ENCODE measurements at regions not wholly inside any gene's neighbourhood (a gene's known extent, or its start where the extent isn't known, plus 50 kb on each side); places are given as distances from the start of the nearest gene placed in this dataset.
"Not testable (repeated sequence)": the region's sequence is repeated elsewhere in the genome, so short reads cannot be mapped to it uniquely, and the experiment has no call there.

DNA sequence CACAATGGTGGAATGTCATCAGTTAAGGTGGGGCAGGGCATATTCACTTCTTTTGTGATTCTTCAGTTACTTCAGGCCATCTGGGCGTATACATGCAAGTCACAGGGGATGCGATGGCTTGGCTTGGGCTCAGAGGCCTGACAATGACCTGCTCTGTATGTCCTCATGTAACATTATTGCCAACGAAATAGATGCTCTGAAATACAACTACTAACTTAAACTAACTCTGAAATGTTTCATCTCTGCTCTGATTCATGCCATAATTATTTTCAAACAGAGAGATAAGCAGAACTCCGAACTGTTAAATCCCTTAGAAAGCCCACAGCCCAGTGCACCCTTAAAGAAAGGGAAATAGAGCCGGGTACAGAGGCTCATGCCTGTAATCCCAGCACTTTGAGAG lies 832.7 kb upstream of the PRKX start:
- not testable (repeated sequence) for DNase-seq

DNA sequence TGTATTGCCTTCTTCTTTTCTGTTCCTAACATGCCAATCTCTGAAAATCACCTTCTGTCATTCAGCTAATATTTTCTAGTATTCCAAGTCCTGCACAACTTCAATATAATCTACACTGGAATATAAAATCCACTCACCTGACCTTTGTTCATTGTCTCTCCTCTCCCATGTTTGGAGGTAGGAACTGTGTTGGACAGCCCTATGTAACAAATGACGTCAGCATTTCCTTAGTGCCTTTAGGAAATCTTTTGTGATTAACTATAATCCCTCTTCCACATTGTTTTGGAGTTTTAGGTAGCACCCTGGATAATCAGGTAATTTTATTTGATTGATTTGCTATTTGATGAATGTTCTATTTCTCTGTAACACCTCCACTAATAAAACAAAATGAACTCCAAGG lies 814.8 kb upstream of the PRKX start:
- DNase-seq: no peak

DNA sequence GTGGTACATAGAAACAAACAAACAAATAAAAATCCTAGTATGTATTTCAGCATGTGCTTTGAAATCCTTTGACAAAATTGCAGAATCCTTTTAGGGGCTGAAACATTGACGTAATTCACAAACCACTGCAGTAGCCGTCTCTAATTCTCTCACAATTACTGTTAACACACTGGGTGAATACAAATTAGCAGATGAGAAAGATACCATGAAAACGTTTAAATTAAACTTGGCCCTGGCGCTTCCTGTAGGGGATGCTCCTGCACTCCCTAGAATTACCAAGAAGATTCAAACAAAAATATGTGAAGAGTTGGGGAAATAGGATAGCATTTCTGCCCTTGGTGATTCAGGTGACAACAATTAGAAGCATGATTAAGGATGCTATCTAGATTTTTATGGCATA lies 772.5 kb upstream of the PRKX start:
- DNase-seq: no peak

DNA sequence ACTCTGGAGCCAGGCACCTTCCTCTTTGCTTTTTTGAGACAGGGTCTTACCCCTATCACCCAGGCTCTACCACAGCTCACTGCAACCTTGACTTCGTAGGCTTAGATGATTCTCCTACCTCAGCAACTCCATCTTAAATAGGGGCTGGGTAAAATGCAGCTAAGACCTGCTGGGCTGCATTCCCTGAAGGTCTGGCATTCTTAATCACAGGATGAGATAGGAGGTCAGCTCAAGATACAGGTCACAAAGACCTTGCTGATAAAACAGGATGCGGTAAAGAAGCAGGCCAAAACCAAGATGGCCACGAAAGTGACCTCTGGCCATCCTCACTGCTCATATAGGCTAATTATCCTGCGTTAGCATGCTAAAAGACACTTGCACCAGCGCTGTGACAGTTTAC lies 770.8 kb upstream of the PRKX start:
- no peak for DNase-seq

DNA sequence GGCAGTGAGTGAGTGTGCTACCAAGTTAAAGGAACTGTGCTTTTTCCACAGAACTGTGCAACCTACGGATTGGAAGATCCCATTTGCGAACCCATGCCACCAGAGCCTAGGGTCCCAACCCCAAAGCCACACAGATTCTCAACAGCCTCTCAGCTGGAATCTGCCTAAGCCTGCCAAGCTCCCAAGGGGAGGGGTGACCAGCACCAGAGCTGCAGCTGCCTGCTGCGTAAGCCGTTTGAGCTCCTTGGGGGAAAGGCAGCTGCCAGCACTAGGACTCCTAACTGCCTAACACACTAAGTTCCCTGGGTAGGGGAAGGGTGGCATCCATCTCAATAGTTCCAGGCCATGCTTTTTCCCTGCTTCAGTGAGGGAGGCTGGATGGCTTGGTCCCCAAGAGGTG lies 738.1 kb upstream of the PRKX start:
- DNase-seq: no peak

DNA sequence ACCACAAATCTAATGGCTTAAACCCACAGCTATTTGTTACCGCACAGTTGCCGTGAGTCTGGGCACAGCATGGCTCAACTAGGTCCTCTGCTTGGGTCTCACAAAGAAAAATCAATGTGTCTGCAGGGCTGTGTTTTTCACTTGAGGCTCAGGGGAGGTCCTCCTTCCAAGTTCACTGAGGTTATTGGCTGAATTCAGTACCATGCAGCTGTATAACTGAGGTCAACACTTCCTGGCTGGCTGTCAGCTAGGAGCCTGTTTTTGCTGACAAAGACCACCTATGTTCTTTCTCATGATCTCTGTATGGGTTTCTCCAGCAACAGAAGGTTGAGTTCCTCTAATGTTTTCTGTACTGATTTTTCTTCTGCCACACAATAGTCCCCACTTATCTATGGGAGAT lies 736.7 kb upstream of the PRKX start:
- no peak for DNase-seq

DNA sequence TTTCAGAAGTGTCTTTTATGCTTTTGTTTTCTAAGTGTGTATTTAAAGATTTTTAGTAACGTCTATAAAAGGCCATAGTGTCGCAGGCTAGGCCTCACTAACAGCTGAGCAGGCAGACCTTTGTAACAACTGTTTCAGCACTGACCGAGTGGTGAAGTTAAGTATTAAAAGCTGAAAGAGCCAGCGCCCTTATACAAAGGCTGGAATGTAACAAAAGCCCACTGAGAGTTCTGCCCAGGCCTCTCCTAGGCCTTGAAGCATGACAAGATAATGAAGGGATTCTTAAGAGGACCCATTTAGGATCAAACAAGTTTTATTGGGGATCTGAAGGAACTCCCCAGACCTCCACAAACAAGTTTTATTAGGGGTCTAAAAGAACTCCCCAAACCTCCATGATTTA lies 722.5 kb upstream of the PRKX start:
- no peak for DNase-seq

DNA sequence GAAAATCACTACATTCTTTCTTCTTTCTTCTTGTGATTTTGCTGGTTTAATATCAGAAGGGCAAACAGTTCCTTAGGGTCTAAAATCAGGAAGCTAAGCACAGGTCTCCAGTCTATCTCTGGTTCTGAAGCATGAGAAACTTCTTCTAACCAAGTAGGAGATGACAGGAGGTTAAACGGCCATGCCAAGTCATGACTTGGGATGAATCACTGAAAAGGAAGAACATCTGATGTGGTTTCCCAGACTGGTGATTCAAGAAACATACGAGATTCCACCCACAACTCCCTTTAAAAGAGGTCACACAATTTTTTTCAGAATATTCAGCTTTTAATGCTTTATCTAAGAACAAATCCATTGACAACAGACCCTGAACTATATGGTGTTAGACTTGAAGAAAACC lies 684.0 kb upstream of the PRKX start:
- no peak for DNase-seq

DNA sequence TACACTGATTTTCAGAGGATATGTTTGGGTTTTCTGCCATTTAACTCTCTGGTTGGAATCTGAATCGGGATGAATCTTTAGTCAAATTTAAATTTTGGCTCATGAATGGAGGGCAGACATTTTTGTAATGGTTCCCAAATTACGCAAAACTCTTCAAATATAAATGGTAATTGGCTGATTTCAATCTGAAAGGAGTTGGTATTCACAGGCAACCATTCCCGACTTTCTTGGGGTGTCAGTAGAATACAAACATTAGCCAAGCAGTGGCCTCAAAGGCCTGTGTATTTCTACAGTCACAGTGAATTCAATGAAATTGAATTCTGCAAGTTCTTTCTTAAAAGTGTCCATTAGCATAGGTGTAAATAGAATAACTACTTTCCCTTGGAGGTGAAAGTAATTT lies 668.8 kb upstream of the PRKX start:
- DNase-seq: no peak

DNA sequence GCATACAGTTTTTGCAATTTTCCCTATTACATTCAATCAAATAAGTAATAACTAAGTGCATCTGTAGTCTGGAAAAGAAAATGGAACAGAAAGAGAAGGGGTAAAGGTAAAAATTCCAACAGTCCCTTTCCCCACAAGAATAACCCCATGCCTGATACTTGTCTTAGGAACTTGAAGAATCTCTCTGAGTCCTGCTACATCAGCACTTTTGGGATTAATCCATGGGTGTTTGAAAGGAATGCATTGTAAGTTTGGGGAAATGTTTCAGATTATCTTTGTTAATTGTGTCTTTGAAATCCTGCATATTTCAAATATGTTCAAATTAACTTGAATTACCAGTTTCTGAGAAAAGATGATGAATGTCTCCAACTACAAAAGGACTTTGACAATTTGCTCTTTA lies 667.3 kb upstream of the PRKX start:
- DNase-seq: no peak

DNA sequence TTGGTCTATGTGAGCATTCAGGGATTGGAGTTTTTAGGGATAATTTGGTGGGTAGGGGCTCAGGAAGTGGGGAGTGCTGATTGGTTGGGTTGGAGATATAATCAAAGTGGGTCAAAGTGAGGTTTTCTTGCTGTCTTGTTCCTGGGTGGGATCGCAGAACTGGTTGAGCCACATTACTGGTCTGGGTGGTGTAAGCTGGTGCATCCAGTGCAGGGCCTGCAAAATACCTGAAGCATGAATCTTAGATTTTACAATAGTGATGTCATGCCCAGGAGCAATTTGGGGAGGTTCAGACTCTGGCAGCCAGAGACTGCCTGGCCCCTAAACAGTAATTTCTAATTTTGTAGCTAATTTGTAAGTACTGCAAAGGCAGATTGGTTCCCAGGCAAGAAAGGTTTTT lies 665.6 kb upstream of the PRKX start:
- DNase-seq: no peak

DNA sequence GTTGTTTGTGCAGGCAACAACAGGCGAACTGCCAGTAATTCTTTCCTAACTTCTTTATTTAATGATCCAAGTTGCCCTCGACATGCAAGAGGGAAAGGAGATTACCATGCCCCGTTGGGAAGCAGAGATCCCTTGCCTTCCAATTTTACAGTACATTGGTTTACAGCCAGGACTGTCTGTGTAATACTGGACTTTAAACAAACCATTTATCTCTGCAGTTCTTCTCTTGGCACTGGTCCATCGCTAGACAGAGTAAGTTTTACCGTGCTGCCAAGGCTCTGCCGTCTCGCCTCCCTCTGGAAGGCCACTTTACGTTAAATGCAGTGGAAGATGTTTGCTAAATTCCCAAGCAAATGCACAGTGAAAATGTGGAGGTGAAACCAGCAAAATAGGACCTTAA lies 660.3 kb upstream of the PRKX start:
- DNase-seq: no peak

DNA sequence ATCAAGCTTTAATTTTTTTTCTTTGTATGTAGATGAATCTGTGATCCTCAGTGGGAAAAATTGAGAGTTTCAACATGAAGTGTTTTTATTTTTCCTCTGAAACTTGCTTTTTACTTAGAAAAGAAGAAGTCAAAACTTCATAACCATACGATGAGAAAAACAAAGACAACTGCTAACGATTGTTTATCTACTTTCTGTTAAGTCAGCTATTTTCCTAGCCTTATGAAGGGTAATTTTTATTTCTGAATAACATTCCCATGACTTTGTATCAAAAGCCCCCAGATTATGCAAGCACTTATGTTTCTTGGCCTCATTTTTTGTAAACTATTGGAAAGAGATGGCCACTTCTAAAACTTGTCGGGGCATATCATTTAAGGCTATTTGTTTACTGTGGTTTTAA lies 645.1 kb upstream of the PRKX start:
- DNase-seq: no peak

DNA sequence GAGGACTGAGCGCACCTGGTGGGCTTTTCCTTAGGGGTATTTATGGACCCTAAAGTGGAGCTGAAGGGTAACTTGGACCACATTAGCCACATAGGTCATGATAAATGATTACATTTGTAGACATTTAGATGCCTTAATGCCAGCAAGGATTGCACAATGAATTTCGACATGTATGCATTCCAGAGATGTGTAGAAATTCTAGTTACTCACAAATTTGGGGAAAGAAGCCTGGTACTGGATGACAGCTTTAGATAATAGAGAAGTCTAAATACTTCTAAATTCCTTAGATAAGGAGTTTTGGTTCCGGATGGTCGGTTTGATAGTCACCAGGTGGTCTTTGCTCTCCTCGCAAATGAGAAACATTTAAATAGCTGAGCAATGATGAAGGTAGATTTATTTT lies 609.5 kb upstream of the PRKX start:
- no peak for DNase-seq

DNA sequence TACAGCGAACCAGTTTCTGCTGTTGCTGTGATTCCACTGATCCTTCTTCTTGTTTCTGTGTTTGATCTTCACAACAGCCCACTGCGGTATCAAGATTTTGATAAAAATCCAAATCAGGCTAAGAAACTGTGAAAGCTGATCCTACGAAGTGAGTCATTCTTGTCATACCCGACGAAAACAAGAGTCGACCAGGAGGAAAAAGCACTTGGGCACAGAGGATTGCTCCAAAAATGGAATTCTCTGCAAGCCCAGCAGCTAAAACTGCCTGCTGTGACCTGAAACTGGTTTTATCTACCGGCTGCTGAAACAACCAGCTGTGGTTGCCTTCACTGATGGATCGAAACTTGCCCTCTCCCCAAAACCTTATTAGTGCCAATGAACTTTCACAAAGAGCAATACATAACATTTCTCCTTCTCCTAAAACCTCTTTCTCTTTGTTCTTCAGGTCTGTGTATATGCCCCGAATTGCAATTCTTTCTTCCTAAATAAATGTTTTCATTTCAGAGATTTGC lies 607.0 kb upstream of the PRKX start:
- DNase-seq: no peak

DNA sequence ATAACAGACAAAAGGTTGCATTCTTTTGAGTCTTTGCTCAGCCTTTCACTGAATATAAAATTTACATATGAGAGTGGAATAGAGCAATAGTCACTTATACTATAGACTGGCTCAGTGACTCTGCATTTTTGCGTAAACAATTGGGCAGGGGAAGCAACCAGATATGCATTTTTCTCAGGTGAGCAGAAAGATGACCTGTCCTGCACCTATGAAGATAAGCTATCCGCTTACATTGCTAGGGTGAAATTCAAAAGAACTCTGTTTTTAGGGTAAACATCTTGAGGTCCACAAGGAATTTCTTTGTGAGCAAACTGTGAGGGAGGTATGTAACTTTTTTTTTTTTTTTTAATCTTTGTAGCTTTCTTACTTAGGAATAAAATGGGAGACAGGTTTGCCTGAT lies 602.4 kb upstream of the PRKX start:
- no peak for DNase-seq

DNA sequence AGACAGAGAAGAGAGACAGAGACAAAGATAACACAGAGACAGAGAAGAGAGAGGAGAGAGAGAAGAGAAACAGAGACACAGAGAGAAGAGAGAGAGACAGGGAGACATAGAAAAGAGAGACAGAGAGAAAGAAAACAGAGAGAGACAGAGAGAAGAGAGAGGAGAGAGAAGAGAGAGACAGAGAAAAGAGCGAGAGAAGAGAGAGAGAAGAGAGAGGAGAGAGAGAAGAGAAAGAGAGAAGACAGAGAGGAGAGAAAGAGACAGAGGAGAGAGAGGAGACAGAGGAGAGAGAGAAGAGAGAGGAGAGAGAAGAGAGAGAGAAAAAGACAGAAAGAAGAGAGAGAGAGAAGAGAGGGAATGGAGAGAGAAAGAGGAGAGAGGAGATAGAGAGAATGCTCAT lies 601.1 kb upstream of the PRKX start:
- DNase-seq: no peak

DNA sequence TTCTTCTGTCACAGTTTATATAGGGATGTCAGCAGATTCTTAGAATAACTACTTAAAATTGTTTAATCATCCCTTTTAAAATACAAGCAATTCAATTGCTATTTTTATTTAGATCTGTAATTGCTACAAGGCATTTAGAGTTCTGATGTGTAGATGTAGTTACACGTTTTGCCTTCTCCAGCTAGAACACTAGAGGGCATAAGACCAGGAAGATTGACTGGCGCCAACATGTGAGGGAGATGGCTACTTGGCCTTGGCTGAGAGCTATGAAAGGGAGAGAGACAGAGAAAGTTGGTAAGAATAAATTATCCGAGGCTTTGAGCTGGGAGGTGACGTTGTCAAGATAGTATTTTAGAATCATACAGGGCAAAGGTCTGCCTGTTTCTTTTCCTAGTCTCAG lies 563.7 kb upstream of the PRKX start:
- DNase-seq: no peak

DNA sequence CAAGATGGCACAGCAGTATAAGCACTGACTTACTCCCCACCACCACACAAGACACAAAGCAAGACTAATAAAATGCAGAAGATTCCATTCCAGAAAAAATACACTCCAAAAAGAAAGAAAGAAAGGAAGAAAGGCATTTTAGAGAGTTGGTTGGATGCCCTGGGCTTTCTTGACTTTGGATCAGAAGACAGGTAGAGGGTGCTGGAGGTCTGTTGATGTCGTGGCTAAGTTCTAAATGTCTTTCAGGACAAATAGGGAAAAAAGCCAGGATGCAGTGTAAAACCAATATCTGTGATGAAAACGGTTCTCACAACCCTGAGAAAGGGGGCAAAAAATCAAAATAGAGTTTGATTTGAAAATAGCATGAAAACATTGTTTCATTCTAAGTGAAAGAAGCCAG lies 555.2 kb upstream of the PRKX start:
- no peak for DNase-seq

DNA sequence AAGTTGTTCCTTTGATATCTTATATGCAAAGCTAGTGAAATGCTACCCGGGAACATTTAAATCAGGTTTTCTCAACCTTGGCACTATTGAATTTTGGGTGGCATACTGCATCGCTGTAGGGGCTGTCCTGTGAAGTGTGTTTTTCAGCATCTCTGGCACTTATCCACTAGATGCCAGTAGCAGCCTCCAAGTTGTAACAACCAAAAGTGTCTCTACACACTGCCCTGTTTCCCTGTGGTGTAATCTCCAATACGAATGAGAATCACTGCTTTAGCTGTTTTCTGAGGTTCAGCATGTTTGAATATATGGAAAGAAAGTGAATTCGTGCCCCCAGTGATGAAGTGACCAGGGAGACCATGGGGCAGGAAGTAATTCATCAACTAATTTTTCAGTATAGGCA lies 551.6 kb upstream of the PRKX start:
- no peak for DNase-seq

DNA sequence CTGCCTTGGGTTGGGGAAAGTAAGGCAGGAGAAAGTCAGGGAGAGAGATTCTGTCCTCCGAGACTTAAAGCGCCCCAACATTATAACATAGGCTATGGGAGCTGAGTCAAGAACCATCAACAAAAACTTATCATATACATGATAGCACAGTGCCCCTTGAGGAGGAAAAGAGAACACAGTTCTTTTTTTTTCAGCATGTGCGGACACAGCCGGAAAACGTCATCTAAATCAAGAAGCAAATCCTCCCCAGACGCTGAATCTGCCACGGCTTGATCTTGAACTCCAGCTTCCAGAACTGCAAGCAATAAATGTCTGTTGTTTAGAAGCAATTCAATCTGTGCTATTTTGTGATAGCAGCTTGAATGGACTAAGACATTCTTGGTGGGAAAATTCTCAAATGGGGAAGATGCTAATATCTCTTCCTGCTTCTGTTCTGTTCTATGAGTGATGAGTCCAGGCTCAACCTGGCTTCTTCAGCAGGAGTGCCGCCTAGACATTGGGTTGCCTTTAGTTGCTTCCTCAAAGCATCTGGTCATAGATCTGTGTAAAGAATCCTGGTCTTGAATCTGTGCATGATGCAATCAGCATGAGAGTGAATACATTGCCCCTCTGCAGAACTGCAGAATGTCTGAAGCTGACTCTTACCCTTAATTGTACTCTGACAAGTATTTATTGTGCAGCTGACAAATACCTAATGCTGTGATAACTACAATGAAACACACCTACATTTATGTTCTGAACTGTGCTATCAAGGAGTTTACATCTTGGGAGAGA lies 549.8 kb upstream of the PRKX start:
- peak; percentile 2 for DNase-seq

DNA sequence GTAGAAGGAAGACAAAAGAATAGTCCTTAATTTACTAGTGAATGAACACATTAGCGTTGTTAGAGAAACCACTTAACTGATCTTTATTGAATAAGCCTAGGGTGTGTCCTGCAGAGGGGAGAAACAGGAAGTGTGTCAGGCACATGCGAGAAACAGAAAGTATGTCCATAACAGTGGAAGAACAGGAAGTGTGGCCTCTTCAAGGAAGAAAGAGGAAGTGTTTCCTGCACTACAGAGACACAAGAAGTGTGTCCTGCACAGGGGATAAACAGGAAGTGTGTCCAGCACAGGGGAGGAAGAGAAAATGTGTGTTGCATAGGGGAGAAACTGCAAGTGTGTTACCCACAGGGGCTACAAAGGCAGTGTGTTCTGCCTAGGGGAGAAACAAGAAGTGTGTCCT lies 539.6 kb upstream of the PRKX start:
- DNase-seq: no peak

DNA sequence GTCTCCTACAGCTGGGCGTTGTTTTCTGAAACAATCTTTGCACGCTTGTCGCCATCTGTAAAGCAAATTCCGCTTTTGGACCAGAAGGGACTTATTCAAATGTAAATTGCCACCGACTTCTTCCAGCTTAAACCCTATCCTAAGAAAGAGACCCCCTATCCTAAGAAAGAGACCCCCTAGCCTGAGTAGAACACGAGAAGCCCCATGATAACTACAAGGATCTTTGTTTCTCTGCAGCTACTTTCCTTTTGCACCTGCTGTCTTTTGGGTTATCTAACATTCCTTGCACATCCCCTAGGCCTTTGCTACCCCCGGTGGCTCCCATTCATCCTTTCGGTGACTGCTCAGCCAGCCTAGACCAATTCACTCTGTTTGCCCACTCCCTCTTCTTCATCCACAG lies 536.0 kb upstream of the PRKX start:
- DNase-seq: no peak

DNA sequence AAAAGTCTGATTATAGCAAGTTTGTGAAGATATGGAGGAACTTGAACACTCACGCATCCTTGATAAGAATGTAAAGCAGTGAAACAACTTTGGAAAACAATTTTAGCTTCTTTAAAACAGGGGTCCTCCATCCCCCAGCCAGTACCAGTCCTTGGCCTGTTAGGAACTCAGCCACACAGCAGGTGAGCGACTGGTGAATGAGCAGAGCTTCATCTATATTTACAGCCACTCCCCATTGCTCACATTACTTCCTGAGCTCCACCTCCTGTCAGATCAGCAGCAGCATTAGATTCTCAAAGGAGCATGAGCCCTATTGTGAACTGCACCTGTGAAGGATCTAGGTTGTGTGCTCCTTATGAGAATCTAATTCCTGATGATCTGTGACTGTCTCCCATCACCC lies 530.3 kb upstream of the PRKX start:
- DNase-seq: no peak

All from tongue (tissue), 1 donor.